ENCODE measurements at regions not wholly inside any gene's neighbourhood (a gene's known extent, or its start where the extent isn't known, plus 50 kb on each side); places are given as distances from the start of the nearest gene placed in this dataset.

DNA sequence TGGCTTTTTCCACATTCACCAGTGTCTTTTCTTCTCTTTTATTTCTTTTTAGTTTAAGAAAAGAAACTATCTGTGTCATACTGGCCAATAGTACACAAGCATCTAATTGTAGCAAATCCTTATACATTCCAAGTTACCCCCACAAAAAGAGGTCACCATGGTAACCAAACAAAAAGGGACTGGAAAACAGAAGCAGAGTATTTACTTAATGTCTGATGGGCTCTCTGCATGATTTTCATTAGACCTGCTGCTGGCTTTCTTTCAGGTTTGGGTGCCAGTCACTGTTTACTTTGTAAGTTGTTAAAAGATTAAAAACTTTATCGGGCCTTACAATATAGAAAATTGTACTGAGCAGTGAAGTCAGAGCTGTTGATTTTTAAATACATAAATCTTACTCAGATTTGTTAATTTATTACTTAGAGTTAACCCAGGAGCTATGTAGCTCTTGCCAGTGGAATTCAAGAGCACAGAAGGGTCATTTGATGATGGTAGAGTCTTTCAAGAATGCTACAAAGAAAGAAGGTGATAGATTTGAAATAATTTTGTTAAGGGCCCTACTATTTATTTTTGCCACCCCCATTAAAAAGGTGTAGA is 123.9 kb downstream of the BRMS1L start:
- TF ChIP-seq RAD21 (IDR thresholded peaks at IDR 0.05; ENCODE audit: low read depth), result no peak
- TF ChIP-seq, protein P1, sequence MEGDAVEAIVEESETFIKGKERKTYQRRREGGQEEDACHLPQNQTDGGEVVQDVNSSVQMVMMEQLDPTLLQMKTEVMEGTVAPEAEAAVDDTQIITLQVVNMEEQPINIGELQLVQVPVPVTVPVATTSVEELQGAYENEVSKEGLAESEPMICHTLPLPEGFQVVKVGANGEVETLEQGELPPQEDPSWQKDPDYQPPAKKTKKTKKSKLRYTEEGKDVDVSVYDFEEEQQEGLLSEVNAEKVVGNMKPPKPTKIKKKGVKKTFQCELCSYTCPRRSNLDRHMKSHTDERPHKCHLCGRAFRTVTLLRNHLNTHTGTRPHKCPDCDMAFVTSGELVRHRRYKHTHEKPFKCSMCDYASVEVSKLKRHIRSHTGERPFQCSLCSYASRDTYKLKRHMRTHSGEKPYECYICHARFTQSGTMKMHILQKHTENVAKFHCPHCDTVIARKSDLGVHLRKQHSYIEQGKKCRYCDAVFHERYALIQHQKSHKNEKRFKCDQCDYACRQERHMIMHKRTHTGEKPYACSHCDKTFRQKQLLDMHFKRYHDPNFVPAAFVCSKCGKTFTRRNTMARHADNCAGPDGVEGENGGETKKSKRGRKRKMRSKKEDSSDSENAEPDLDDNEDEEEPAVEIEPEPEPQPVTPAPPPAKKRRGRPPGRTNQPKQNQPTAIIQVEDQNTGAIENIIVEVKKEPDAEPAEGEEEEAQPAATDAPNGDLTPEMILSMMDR (IDR thresholded peaks at IDR 0.05 in 2 of 3, conservative IDR thresholded peaks at IDR 0.05 in 1 of 3; ENCODE audit: borderline replicate concordance in 1 of 3, insufficient read depth in 1 of 3, low read depth in 2 of 3, low read length in 2 of 3), result no peak
- TF ChIP-seq EZH2phosphoT487 (IDR thresholded peaks at IDR 0.05; ENCODE audit: borderline replicate concordance), result no peak

All from HCT116 (cell line).